G401 (cell line): ENCODE measurements at regions not wholly inside any gene's neighbourhood (a gene's known extent, or its start where the extent isn't known, plus 50 kb on each side); places are given as distances from the start of the nearest gene placed in this dataset.

ENCODE experiments used
- DNase-seq: peaks from one replicate; pipeline ENCODE4 v3.0.0-alpha.2; 2015; ENCODE audit warnings: low spot score
- in situ Hi-C: cut with HindIII; loops from 2 replicates; pipeline ENCODE4 v1.10.0; 2016; ENCODE audit warnings: low sequenced_read_pairs, mixed read lengths

- in situ Hi-C loops: no loop called here
- DNase-seq: no peak
Measured at GRCh38 chr15:35827141-35827540, 281.2 kb upstream of the DPH6 start.

DNA sequence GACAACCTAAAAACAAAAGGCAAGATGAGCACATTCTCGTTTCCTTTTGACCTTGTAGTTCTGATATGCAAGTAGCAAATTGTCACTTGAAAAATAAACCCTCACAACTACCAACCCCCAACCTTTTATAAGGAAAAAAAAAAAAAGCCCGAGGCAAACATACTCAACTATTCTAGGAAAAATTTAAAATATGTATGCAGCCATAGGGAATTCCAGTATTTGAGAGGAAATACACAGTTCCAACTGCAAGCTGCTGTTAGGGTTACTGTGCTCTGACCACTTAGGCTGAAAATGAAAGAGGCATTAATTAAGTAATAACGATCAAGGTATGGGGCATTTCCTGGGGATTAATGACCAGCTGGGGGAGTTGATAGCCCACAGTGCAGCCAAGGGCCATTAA lies 281.9 kb upstream of the DPH6 start:
- in situ Hi-C loops: no loop called here
- no peak for DNase-seq

GRCh38 chr15:35833581-35833980 lies 287.6 kb upstream of the DPH6 start:
- in situ Hi-C loops: no loop called here
- no peak for DNase-seq

GRCh38 chr15:35834216-35834830 lies 288.4 kb upstream of the DPH6 start:
- in situ Hi-C loops: no loop called here
- no peak for DNase-seq

DNA sequence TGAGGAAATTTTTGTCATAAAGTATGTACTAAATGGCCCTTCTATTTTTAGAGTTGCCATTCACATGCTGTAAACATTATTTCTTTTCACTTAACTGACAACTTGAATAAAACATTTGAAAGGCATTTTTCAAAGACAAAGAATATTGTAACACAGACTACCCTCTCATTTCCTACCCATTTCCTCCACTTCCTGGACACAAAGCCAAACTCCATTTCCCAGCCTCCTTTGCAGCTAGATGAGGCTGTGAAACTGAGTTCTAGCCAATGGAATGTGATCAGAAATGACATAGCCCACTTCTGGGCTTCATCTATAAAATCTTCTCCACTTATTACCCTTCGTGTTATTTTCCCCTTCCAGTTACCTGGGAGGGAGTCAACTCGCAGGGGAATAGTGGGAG lies 288.9 kb upstream of the DPH6 start:
- in situ Hi-C loops: no loop called here
- DNase-seq: no peak

- DNase-seq: no peak
- in situ Hi-C loops: no loop called here
Measured at GRCh38 chr15:35838424-35839111, 292.6 kb upstream of the DPH6 start.

- in situ Hi-C loops: no loop called here
- DNase-seq: no peak
Measured at GRCh38 chr15:35842631-35843030, 296.7 kb upstream of the DPH6 start.

- in situ Hi-C loops: no loop called here
- DNase-seq: no peak
Measured at GRCh38 chr15:35843498-35843897, 297.5 kb upstream of the DPH6 start.

DNA sequence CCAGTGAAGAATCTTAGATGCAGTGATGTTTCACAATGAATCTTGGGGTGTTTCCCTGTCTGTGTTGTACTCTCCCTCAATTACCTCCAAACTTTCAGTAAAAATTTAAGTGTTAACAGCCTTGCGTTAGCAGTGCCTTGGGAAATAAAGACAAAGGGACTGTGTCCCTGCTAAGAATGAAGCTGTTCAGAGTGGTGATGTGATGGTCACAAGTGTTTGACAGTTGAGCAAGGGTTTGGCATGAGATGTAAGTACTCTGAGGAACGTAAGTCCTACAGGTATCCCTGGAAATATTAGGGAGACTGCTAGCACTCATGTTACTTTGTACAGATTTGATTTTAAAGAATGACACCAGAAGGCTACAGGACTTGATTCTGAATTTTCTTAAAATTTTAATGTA lies 304.3 kb upstream of the DPH6 start:
- in situ Hi-C loops: no loop called here
- DNase-seq: no peak

- no peak for DNase-seq
- in situ Hi-C loops: no loop called here
Measured at GRCh38 chr15:35851491-35851890, 305.5 kb upstream of the DPH6 start.

DNA sequence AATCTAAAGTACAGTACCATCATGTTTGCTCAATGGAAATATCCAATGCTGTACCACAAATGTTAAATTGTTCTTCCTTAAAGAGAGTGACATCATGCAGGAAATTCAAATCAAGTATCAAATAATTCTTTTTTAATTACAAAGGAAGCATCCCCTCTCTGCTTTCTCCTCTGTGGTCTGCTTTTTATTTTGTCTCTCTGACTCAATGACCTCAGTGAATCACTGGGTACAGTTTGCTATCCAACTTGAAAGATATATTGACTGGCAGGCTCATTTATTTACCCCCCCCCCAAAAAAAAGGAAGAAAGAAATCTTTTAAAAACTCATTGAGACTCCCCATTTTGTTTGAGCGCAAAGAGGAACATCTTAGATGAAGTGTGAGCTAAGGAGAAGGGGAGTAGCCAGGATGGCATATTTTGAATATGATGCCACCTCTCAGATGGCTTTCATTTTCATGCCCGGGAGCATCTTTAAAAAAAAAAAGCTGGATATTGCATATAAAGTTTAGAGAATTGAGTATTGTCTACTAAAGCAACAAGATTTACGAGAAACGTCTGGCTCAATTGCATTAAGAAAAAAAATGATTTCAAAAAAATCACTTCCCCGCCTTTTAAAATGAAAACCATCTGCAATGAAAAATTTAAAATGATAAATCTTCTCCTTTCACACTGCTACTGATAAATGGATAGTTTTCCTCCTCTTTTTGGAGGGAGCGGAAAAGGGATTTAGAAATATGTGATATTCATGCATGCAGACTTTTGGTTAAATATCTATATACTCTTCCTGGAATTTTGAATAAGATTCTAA lies 307.1 kb upstream of the DPH6 start:
- no peak for DNase-seq
- in situ Hi-C loops: no loop called here

- in situ Hi-C loops: no loop called here
- no peak for DNase-seq
Measured at GRCh38 chr15:35854316-35854715, 308.4 kb upstream of the DPH6 start.

DNA sequence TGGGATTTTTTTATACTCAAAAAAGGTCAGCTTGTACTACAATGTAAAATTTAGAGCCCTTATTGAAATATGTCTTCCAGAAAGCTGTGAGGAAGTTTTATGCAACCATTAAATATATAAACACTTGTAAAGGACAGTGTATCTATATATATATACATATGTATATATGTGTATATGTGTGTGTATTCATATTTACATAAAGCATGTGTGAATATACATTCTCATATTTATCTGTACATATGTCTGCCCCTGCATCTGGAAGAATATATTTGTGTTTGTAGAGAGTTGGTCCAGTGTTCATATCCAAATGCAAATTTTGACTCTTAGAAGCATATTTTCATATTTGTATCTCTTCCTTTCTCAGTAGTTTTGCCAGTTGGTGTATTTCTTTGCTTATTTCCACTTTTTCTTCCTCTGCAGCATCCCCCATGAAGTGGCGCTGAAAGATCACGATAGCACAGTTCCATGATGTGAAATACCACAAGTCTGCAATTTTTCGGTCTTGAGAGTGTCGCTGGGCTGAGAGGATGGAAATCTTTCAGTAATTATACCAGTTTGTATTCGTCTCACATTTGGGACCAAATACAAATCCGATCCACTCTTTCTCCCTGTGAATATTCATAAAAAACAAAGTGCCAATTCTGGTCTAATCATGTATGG lies 311.7 kb upstream of the DPH6 start:
- in situ Hi-C loops: no loop called here
- DNase-seq: no peak

- in situ Hi-C loops: no loop called here
Measured at GRCh38 chr15:35858707-35859106, 312.7 kb upstream of the DPH6 start.

DNA sequence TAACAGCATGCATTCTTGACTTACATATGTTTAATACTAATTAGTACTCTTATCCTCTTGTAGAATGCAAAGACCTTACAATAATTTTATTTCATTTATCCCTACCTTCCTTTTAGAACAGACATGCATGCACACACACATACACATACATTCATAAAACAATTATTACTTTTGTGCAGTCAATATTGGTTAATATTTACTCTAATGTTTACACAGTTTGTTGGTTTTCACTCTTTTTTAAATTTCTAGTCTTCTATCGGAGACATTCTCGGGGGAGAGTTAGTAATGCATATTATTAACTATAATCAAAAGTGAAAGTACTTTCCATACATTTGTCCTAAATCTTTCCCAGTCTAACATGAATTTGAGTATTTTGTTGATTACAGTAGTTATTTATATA lies 317.7 kb upstream of the DPH6 start:
- in situ Hi-C loops: no loop called here

More at GRCh38 chr15:35858707-35859106, 312.7 kb upstream of the DPH6 start:
- DNase-seq: no peak

DNA sequence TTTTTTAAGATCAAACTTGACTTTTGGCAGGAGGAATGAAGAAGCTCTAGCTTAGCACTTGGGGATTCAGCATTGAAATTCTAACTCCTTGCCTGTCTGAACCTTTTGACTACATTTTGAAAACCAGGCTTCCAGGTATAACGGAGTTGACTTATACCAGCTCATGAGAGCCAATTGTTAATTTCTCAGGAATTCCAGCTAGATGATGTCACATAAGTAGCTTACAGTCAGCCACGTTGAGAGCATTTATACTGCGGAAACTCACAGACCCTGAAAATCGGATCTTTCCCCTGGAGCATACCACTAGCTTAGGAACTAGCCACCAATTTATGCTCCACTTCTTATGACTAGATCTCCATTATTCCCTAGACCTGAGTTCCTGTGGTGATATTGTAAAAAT lies 321.4 kb upstream of the DPH6 start:
- in situ Hi-C loops: no loop called here
- no peak for DNase-seq

More for the DNA sequence above, 317.7 kb upstream of the DPH6 start:
- DNase-seq: no peak

- DNase-seq: no peak
- in situ Hi-C loops: no loop called here
Measured at GRCh38 chr15:35871282-35871681, 325.3 kb upstream of the DPH6 start.

DNA sequence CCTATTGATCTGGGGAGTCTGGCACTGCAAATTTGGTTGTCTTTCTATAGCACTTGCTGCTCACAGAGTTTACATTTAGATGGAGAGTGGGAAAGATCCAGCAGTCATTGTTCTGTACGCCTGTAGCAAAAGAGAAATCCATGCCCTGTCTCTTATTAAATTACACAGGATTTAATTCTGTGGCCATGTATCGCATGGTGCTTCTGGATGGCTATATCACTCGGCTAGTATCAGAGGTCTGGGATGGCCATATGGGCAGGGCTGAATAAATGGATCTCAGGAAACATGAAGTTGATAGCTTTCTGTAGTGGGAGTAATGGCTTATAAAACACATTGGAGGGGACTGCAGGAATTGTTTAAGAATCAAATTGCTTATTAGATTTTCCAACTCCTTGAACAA lies 325.8 kb upstream of the DPH6 start:
- DNase-seq: no peak
- in situ Hi-C loops: no loop called here

DNA sequence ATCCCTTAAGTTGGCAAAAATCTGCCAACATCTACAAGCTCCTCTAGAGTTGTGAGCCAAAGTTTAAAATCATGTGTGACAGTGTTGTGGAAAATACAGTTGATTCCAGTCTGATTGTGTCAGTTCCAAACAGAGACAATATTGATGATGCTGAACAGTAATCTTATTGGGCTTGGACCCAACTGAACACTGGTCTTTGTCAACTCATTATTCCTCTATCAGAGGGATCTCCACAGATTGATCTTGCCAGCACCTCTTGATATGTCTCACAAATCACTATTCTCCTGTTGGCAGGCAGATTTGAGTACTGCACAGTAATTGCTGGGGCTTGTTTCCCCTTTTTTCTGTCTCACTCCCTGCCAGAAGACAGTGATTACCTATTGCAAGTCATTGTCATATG lies 326.6 kb upstream of the DPH6 start:
- no peak for DNase-seq
- in situ Hi-C loops: no loop called here
